ENCODE measurements at regions not wholly inside any gene's neighbourhood (a gene's known extent, or its start where the extent isn't known, plus 50 kb on each side); places are given as distances from the start of the nearest gene placed in this dataset.

DNA sequence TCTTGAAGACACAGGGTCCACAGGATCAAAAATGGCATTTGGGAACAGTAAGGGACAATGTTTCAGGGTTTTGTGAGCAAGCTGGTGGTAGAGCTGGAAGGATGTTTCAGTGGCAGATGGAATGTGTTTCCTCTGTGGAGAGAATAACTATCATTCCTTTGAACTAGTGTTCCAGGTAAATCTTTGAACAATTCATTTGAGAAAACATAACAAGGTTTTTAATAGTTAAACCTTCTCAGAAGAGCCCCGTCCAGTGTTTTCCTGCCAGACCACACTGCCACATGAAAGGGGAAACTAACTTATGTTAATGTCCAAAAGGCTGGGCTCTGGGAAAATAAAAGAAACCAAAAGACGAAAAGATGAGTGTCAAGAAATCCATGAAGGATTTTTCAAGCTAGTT is 207.0 kb upstream of the ZNF462 start:
- no peak for TF ChIP-seq EZH2 (IDR thresholded peaks at IDR 0.05; ENCODE audit: low read length, unreplicated experiment)
- TF ChIP-seq, protein P1, sequence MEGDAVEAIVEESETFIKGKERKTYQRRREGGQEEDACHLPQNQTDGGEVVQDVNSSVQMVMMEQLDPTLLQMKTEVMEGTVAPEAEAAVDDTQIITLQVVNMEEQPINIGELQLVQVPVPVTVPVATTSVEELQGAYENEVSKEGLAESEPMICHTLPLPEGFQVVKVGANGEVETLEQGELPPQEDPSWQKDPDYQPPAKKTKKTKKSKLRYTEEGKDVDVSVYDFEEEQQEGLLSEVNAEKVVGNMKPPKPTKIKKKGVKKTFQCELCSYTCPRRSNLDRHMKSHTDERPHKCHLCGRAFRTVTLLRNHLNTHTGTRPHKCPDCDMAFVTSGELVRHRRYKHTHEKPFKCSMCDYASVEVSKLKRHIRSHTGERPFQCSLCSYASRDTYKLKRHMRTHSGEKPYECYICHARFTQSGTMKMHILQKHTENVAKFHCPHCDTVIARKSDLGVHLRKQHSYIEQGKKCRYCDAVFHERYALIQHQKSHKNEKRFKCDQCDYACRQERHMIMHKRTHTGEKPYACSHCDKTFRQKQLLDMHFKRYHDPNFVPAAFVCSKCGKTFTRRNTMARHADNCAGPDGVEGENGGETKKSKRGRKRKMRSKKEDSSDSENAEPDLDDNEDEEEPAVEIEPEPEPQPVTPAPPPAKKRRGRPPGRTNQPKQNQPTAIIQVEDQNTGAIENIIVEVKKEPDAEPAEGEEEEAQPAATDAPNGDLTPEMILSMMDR (conservative IDR thresholded peaks at IDR 0.05; ENCODE audit: low read depth, low read length), result no peak
- no peak for TF ChIP-seq EZH2phosphoT487 (IDR thresholded peaks at IDR 0.05; ENCODE audit: borderline replicate concordance, low read length)
